PC-9 (cell line): ENCODE measurements at regions not wholly inside any gene's neighbourhood (a gene's known extent, or its start where the extent isn't known, plus 50 kb on each side); places are given as distances from the start of the nearest gene placed in this dataset.

ENCODE experiments used
- CTCF ChIP-seq: fragments of 200-600 bp; sonication (generic); conservative IDR thresholded peaks from 2 replicates; pipeline ENCODE4 v1.6.1; 2017; ENCODE audit warnings: mixed run types, antibody characterized with exemption, mild to moderate bottlenecking, moderate library complexity
- EZH2 ChIP-seq: fragments of 200-600 bp; sonication (generic); IDR thresholded peaks from 2 replicates; pipeline ENCODE4 v1.8.0; 2017; ENCODE audit warnings: antibody characterized with exemption, low read depth

- TF ChIP-seq CTCF (no peak), EZH2 (no peak)
Measured at GRCh38 chr10:123275136-123275564, 120.9 kb downstream of the BUB3 start.
